ENCODE measurements at regions not wholly inside any gene's neighbourhood (a gene's known extent, or its start where the extent isn't known, plus 50 kb on each side); places are given as distances from the start of the nearest gene placed in this dataset.

DNA sequence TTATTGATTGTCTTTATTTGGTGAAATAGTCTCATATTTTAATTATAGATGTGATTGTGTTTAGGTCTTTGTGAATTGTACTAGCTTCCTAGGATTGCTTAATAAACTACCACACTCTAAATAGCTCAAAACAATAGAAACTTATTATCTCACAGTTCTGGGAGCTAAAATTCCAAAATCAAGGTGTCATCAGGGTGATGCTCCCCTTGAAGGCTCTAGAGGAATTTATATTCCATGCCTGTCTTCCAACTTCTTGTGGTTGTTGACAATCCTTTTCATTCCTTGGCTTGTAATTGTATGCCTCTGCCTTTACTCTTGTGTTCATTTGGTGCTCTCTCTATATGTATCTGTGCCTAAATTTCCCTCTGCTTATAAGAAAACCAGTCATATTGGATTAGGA is 155.3 kb upstream of the AKR1E2 start:
- ATAC-seq (no peak), DNase-seq (no peak)
- H3K4me1 ChIP-seq, result no peaks in the 10 kb centered on the region
- no peaks in the 10 kb centered on the region for H3K27me3 ChIP-seq (ENCODE audit: low read depth)
- TF ChIP-seq, protein P1, sequence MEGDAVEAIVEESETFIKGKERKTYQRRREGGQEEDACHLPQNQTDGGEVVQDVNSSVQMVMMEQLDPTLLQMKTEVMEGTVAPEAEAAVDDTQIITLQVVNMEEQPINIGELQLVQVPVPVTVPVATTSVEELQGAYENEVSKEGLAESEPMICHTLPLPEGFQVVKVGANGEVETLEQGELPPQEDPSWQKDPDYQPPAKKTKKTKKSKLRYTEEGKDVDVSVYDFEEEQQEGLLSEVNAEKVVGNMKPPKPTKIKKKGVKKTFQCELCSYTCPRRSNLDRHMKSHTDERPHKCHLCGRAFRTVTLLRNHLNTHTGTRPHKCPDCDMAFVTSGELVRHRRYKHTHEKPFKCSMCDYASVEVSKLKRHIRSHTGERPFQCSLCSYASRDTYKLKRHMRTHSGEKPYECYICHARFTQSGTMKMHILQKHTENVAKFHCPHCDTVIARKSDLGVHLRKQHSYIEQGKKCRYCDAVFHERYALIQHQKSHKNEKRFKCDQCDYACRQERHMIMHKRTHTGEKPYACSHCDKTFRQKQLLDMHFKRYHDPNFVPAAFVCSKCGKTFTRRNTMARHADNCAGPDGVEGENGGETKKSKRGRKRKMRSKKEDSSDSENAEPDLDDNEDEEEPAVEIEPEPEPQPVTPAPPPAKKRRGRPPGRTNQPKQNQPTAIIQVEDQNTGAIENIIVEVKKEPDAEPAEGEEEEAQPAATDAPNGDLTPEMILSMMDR (IDR thresholded peaks at IDR 0.05), result no peak
- no peak overlapping the region for H3K27ac ChIP-seq
- no peaks in the 10 kb centered on the region for H3K36me3 ChIP-seq
- no peak overlapping the region for H3K4me3 ChIP-seq
- intact Hi-C loops (cut with DNase I), result no loop called here
- no peaks in the 10 kb centered on the region for H3K9me3 ChIP-seq

DNA sequence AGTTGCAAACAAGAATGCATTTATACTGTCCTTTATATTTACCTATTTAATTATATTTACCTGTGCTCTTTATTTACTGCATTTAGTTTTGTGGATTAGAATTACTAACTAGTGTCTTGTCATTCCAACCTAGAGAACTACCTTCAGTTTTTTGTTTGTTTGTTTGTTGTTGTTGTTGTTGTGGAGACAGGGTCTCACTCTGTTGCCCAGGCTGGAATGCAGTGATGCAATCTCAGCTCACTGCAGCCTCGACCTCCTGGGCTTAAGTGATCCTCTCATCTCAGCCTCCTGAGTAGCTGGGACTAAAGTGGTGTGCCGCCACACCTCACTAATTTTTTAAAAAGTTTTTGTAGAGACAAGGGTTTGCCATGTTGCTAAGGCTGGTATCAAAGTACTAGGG is 156.4 kb upstream of the AKR1E2 start:
- Histone ChIP-seq H3K36me3 (no peaks in the 10 kb centered on the region), H3K4me1 (no peaks in the 10 kb centered on the region), H3K9me3 (no peaks in the 10 kb centered on the region), H3K27me3 (ENCODE audit: low read depth) (no peaks in the 10 kb centered on the region), H3K4me3 (no peak overlapping the region), H3K27ac (no peak overlapping the region)
- intact Hi-C loops (cut with DNase I), result no loop called here
- TF ChIP-seq, protein P1 (IDR thresholded peaks at IDR 0.05), result no peak
- no peak for DNase-seq
- ATAC-seq, result no peak

DNA sequence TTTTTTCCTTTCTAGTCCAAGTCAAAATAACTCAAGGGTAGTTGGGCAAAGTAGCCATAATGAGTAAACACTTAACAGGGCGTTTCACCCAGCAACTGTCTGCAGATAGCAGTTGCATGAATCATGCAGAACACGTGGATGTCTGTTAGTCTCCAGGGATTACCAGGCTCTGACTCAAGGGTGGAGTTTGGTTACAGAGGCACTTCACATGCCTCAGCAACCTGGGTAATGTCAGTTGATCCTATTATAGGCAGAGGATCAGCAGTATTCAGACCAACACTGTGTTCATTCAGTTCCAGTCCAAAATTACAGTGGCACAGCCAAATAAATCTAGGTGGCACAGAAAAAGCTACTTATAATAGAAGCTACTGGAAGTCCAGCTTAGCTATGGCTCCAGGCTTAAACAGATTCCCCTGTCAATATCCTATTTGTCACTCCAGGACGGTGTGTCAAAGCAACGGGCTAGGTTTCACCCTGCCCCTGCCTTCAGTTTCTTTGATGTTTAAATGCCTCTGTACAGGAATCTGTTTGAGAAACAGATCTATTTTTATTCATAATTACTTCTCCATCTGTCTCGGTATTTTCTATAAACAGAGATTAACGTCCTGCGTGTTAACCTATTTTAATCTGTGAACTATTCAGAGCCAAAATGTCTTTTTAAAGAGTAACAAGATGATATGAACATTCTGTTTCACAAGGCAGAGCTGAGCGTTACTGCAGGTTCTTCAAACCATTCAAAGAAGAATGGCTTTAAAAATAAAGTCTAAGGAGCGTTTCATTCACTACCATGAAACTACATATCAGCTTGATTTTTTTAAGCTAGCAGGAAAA is 162.6 kb upstream of the AKR1E2 start:
- DNase-seq (no peak), ATAC-seq (peak; percentile 96 to 97)
- no peaks in the 10 kb centered on the region for H3K27me3 ChIP-seq (ENCODE audit: low read depth)
- intact Hi-C loops (cut with DNase I), result no loop called here
- no peak overlapping the region for H3K4me3 ChIP-seq
- H3K27ac ChIP-seq, result peak overlapping the region; percentile 85
- TF ChIP-seq, protein P1 (IDR thresholded peaks at IDR 0.05), result no peak
- H3K4me1 ChIP-seq, result peaks cover 30% of the 10 kb centered on the region
- no peaks in the 10 kb centered on the region for H3K36me3 ChIP-seq
- H3K9me3 ChIP-seq, result no peaks in the 10 kb centered on the region

DNA sequence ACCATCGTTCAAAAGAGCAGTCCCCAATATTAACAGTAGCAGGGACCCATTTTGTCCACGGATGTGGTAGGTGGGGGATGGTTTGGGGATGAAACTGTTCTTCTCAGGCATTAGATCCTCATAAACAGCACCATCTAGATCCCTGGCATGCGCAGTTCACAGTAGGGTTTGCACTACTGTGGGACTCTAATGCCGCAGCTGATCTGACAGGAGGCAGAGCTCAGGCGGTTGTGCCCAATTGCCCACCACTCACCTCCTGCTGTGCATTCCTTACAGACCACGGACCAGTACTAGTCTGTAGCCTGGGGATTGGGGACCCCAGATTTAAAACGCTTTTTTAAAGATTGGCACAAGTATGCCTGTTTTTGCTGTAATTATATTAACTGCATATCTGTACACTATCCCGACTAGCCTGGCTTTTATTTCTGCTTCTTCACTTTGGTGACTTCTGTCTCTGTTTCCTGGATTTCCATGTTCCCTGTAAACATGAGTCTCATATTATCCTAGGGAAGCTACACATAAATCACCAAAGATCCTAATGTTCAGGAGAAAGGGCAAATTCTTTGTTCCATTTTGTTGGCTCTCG is 163.3 kb upstream of the AKR1E2 start:
- Histone ChIP-seq H3K4me1 (peaks cover 30% of the 10 kb centered on the region), H3K36me3 (no peaks in the 10 kb centered on the region), H3K4me3 (no peak overlapping the region), H3K27me3 (ENCODE audit: low read depth) (no peaks in the 10 kb centered on the region), H3K9me3 (no peaks in the 10 kb centered on the region), H3K27ac (peak overlapping the region; percentile 85)
- intact Hi-C loops (cut with DNase I), result no loop called here
- TF ChIP-seq, protein P1 (IDR thresholded peaks at IDR 0.05), result no peak
- DNase-seq, result no peak
- peak; percentile 5 to 23 for ATAC-seq

DNA sequence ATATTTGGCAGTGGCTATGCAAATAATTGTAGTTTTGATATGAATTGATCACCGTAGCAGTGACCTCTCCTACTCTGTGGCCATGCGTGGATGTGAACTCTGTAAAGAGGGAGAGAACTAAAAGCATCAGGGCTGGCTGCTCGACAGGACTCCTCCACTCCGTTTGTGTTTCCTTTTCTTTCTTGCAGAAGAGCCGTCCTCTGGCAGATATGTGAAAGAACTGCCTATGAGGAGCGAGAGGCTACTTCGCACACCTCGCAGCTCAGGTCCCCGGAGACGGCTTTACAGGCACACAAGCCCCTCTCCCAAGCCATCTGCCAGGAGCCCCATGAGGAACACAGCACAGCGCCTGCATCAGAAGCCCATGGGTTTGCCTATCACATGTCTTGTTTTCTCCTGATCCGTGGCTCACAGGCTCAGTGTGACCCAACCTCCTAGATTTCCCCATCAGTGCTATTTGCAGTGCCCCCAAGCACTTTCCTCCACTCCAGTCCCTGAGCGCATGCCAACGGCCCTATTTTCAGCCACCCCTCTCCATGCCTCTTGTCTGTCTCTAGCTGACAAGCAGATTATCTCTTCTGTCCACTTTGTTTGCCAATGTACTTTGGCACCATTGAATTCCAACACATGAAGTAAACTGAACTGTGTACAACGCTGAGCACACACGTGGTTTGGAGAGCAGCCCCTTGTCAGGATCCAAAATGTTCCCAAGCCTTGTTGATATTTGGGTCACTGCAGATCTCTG is 164.3 kb upstream of the AKR1E2 start:
- Histone ChIP-seq H3K4me1 (peaks cover 32% of the 10 kb centered on the region), H3K27me3 (ENCODE audit: low read depth) (no peaks in the 10 kb centered on the region), H3K4me3 (no peak overlapping the region), H3K36me3 (no peaks in the 10 kb centered on the region), H3K27ac (peak overlapping the region; percentile 85), H3K9me3 (no peaks in the 10 kb centered on the region)
- TF ChIP-seq, protein P1 (IDR thresholded peaks at IDR 0.05), result no peak
- peak; percentile 54 for DNase-seq
- peak; percentile 57 to 73 for ATAC-seq
- intact Hi-C loops (cut with DNase I), result no loop called here

Measured in lower lobe of right lung (tissue), 2 donors.